CD4-positive, CD25-positive, alpha-beta regulatory T cell (primary cell): ENCODE measurements at regions not wholly inside any gene's neighbourhood (a gene's known extent, or its start where the extent isn't known, plus 50 kb on each side); places are given as distances from the start of the nearest gene placed in this dataset.

Experiments used
- ATAC-seq, 2 donors: fragments of 150-1000 bp; cut with Tn5 transposase; one replicate each; pipeline ENCODE4 v1.10.0; 2021; ENCODE audit warnings: low read depth in 2 of 2, moderate number of reproducible peaks in 2 of 2, moderate library complexity in 1 of 2
- DNase-seq, 3 donors: peaks; one replicate each; pipeline versions ENCODE4 v3.0.0 to v3.0.0-alpha.2; 2012 to 2022; ENCODE audit warnings: mixed read lengths in 1 of 3
- H3K27ac ChIP-seq: one replicate; pipeline ENCODE4 v1.7.0; 2013; ENCODE audit warnings: mild to moderate bottlenecking, low read length; ENCODE audit not compliant: insufficient read depth, poor library complexity, severe bottlenecking
- H3K27me3 ChIP-seq: one replicate; pipeline ENCODE4 v1.7.0; 2013; ENCODE audit warnings: low read length; ENCODE audit not compliant: control insufficient read depth, insufficient read depth
- H3K36me3 ChIP-seq: one replicate; pipeline ENCODE4 v1.7.0; 2013; ENCODE audit warnings: mild to moderate bottlenecking, low read length, moderate library complexity; ENCODE audit not compliant: control insufficient read depth, insufficient read depth
- H3K4me1 ChIP-seq: 2 replicates; pipeline ENCODE4 v1.7.0; 2013; ENCODE audit warnings: mild to moderate bottlenecking, low read length; ENCODE audit not compliant: insufficient read depth, control insufficient read depth, poor library complexity, severe bottlenecking
- H3K4me3 ChIP-seq: one replicate; pipeline ENCODE4 v1.7.0; 2013; ENCODE audit warnings: low read depth, mild to moderate bottlenecking, low read length, moderate library complexity
- H3K9me3 ChIP-seq, 2 experiments: 1 replicate in 1 of 2; 2 replicates in 1 of 2; pipeline ENCODE4 v1.7.0; 2013; ENCODE audit warnings: low read length in 2 of 2, mild to moderate bottlenecking in 1 of 2, moderate library complexity in 1 of 2; ENCODE audit not compliant: control insufficient read depth in 2 of 2
- H3K27ac Mint-ChIP-seq, 3 donors: one replicate each; pipeline ENCODE4 v1.8.0; 2020 to 2022; ENCODE audit warnings: mild to moderate bottlenecking in 3 of 3, mixed read lengths in 3 of 3, moderate library complexity in 2 of 3
- H3K27me3 Mint-ChIP-seq: one replicate; pipeline ENCODE4 v1.8.0; 2022; ENCODE audit warnings: mild to moderate bottlenecking, mixed read lengths
- H3K36me3 Mint-ChIP-seq: one replicate; pipeline ENCODE4 v1.8.0; 2020; ENCODE audit warnings: mixed read lengths
- H3K4me1 Mint-ChIP-seq, 4 donors: one replicate each; pipeline ENCODE4 v1.8.0; 2020 to 2022; ENCODE audit warnings: mixed read lengths in 4 of 4, mild to moderate bottlenecking in 1 of 4
- H3K4me3 Mint-ChIP-seq, 4 donors: one replicate each; pipeline ENCODE4 v1.8.0; 2020 to 2022; ENCODE audit warnings: mild to moderate bottlenecking in 4 of 4, mixed read lengths in 4 of 4, moderate library complexity in 3 of 4
- H3K9me3 Mint-ChIP-seq, 7 donors: one replicate each; pipeline ENCODE4 v1.8.0; 2020 to 2022; ENCODE audit warnings: mixed read lengths in 7 of 7, mild to moderate bottlenecking in 3 of 7, moderate library complexity in 2 of 7

GRCh38 chr15:98580572-98580971, 67.8 kb upstream of the IGF1R start:
- H3K27me3 ChIP-seq = peaks cover 4% of the 10 kb centered on the region
- peaks cover 18% of the 10 kb centered on the region for H3K27me3 Mint-ChIP-seq

GRCh38 chr15:98581715-98582114, 66.6 kb upstream of the IGF1R start:
- H3K27me3 ChIP-seq = peaks cover 4% of the 10 kb centered on the region

More at GRCh38 chr15:98580572-98580971, 67.8 kb upstream of the IGF1R start:
- no peak overlapping the region for H3K4me3 ChIP-seq
- Mint-ChIP-seq H3K27ac (peak overlapping the region in 1 of 3 donors; percentile 88), H3K36me3 (no peaks in the 10 kb centered on the region), H3K4me1 (no peaks in the 10 kb centered on the region), H3K4me3 (no peak overlapping the region), H3K9me3 (peaks cover 0 to 2% (median 0%) of the 10 kb centered on the region in 7 donors)
- no peaks in the 10 kb centered on the region for H3K4me1 ChIP-seq
- DNase-seq (no peak), ATAC-seq (no peak)
- H3K27ac ChIP-seq = no peak overlapping the region
- no peaks in the 10 kb centered on the region for H3K9me3 ChIP-seq
- H3K36me3 ChIP-seq = no peaks in the 10 kb centered on the region

GRCh38 chr15:98582900-98583554, 65.3 kb upstream of the IGF1R start:
- H3K27me3 Mint-ChIP-seq = peaks cover 18% of the 10 kb centered on the region
- Histone ChIP-seq H3K27ac (no peak overlapping the region), H3K9me3 (no peaks in the 10 kb centered on the region), H3K4me3 (no peak overlapping the region), H3K27me3 (peaks cover 4% of the 10 kb centered on the region), H3K4me1 (no peaks in the 10 kb centered on the region), H3K36me3 (no peaks in the 10 kb centered on the region)
- no peaks in the 10 kb centered on the region for H3K36me3 Mint-ChIP-seq
- H3K9me3 Mint-ChIP-seq = peaks cover 0 to 1% (median 0%) of the 10 kb centered on the region in 7 donors
- H3K4me1 Mint-ChIP-seq = peaks cover 0 to 5% (median 2%) of the 10 kb centered on the region in 4 donors
- H3K27ac Mint-ChIP-seq = no peak overlapping the region
- DNase-seq (no peak), ATAC-seq (no peak)
- no peak overlapping the region for H3K4me3 Mint-ChIP-seq

More at GRCh38 chr15:98581715-98582114, 66.6 kb upstream of the IGF1R start:
- peaks cover 0 to 1% (median 0%) of the 10 kb centered on the region in 7 donors for H3K9me3 Mint-ChIP-seq
- H3K4me3 Mint-ChIP-seq = no peak overlapping the region
- Histone ChIP-seq H3K4me3 (no peak overlapping the region), H3K9me3 (no peaks in the 10 kb centered on the region), H3K27ac (no peak overlapping the region), H3K4me1 (no peaks in the 10 kb centered on the region), H3K36me3 (no peaks in the 10 kb centered on the region)
- ATAC-seq (peak in 1 of 2 donors; percentile 42), DNase-seq (peak in 2 of 3 donors; percentile 8 to 10)
- H3K27ac Mint-ChIP-seq = no peak overlapping the region
- peaks cover 0 to 5% (median 2%) of the 10 kb centered on the region in 4 donors for H3K4me1 Mint-ChIP-seq
- no peaks in the 10 kb centered on the region for H3K36me3 Mint-ChIP-seq
- H3K27me3 Mint-ChIP-seq = peaks cover 18% of the 10 kb centered on the region

GRCh38 chr15:98583771-98584430, 64.4 kb upstream of the IGF1R start:
- Histone ChIP-seq H3K36me3 (no peaks in the 10 kb centered on the region), H3K27me3 (peaks cover 4% of the 10 kb centered on the region), H3K4me1 (no peaks in the 10 kb centered on the region), H3K9me3 (no peaks in the 10 kb centered on the region), H3K27ac (no peak overlapping the region), H3K4me3 (no peak overlapping the region)
- H3K27ac Mint-ChIP-seq = no peak overlapping the region
- H3K4me1 Mint-ChIP-seq = peaks cover 0 to 5% (median 2%) of the 10 kb centered on the region in 4 donors
- no peaks in the 10 kb centered on the region for H3K36me3 Mint-ChIP-seq
- H3K9me3 Mint-ChIP-seq = peaks cover 0 to 1% (median 0%) of the 10 kb centered on the region in 7 donors
- ATAC-seq (no peak), DNase-seq (no peak)
- H3K27me3 Mint-ChIP-seq = peaks cover 22% of the 10 kb centered on the region
- H3K4me3 Mint-ChIP-seq = no peak overlapping the region

- Mint-ChIP-seq H3K27me3 (peaks cover 28% of the 10 kb centered on the region), H3K27ac (no peak overlapping the region), H3K4me1 (peaks cover 0 to 5% (median 2%) of the 10 kb centered on the region in 4 donors), H3K9me3 (no peaks in the 10 kb centered on the region), H3K36me3 (no peaks in the 10 kb centered on the region), H3K4me3 (no peak overlapping the region)
- no peaks in the 10 kb centered on the region for H3K9me3 ChIP-seq
- no peaks in the 10 kb centered on the region for H3K36me3 ChIP-seq
- H3K4me3 ChIP-seq = no peak overlapping the region
- no peaks in the 10 kb centered on the region for H3K4me1 ChIP-seq
- ATAC-seq (no peak), DNase-seq (peak in 2 of 3 donors; percentile 11 to 51)
- H3K27ac ChIP-seq = no peak overlapping the region
- peaks cover 4% of the 10 kb centered on the region for H3K27me3 ChIP-seq
Measured at GRCh38 chr15:98586066-98586465, 62.3 kb upstream of the IGF1R start.

GRCh38 chr15:98592136-98592535, 56.2 kb upstream of the IGF1R start:
- H3K4me3 ChIP-seq = no peak overlapping the region
- H3K27me3 Mint-ChIP-seq = peaks cover 10% of the 10 kb centered on the region
- no peaks in the 10 kb centered on the region for H3K27me3 ChIP-seq
- no peak overlapping the region for H3K27ac Mint-ChIP-seq
- H3K9me3 ChIP-seq = no peaks in the 10 kb centered on the region
- ATAC-seq (no peak), DNase-seq (no peak)
- H3K9me3 Mint-ChIP-seq = peaks cover 0 to 1% (median 0%) of the 10 kb centered on the region in 7 donors
- no peaks in the 10 kb centered on the region for H3K36me3 Mint-ChIP-seq
- H3K36me3 ChIP-seq = no peaks in the 10 kb centered on the region
- no peak overlapping the region for H3K4me3 Mint-ChIP-seq
- no peaks in the 10 kb centered on the region for H3K4me1 Mint-ChIP-seq
- H3K4me1 ChIP-seq = no peaks in the 10 kb centered on the region
- no peak overlapping the region for H3K27ac ChIP-seq

GRCh38 chr15:98596131-98596530, 52.2 kb upstream of the IGF1R start:
- H3K27ac Mint-ChIP-seq = no peak overlapping the region
- no peaks in the 10 kb centered on the region for H3K36me3 Mint-ChIP-seq
- peaks cover 0 to 1% (median 0%) of the 10 kb centered on the region in 7 donors for H3K9me3 Mint-ChIP-seq
- ATAC-seq (no peak), DNase-seq (no peak)
- H3K27me3 Mint-ChIP-seq = no peaks in the 10 kb centered on the region
- no peaks in the 10 kb centered on the region for H3K9me3 ChIP-seq
- H3K27me3 ChIP-seq = no peaks in the 10 kb centered on the region
- no peak overlapping the region for H3K4me3 ChIP-seq
- no peak overlapping the region for H3K4me3 Mint-ChIP-seq
- H3K36me3 ChIP-seq = no peaks in the 10 kb centered on the region
- H3K4me1 Mint-ChIP-seq = peaks cover 5 to 17% (median 11%) of the 10 kb centered on the region in 4 donors
- H3K27ac ChIP-seq = no peak overlapping the region
- peaks cover 7% of the 10 kb centered on the region for H3K4me1 ChIP-seq
